H1 (cell line): ENCODE measurements at regions not wholly inside any gene's neighbourhood (a gene's known extent, or its start where the extent isn't known, plus 50 kb on each side); places are given as distances from the start of the nearest gene placed in this dataset.

Experiments used
- CTCF ChIA-PET: fragments of 300-600 bp; sonication (Branson Sonifier 250); formaldehyde crosslinking; loops from one replicate; lab custom pipeline; 2021; ENCODE audit not compliant: partially characterized antibody; lab: Charles Lee
- POLR2A ChIA-PET: fragments of 300-600 bp; sonication (Branson Sonifier 250); formaldehyde crosslinking; loops from one replicate; lab custom pipeline; 2021; ENCODE audit warnings: inconsistent platforms; ENCODE audit not compliant: partially characterized antibody; lab: Charles Lee
- DNase-seq, 2 experiments: peaks; one replicate each; pipeline versions ENCODE4 v3.0.0 to v3.0.0-alpha.2; 2010 to 2022; ENCODE audit warnings: low spot score in 2 of 2, low read depth in 1 of 2, mixed read lengths in 1 of 2
- FAIRE-seq: peaks from 2 replicates; lab custom pipeline; 2011; peaks lifted over from hg19 to GRCh38; lab: Jason Lieb, UNC
- H2AFZ ChIP-seq: 2 replicates; pipeline ENCODE4 v1.8.1; 2012; ENCODE audit warnings: low read length, inconsistent platforms
- H2AK5ac ChIP-seq: 2 replicates; pipeline ENCODE4 v1.6.1; 2013; ENCODE audit warnings: low read depth, low read length
- H2BK120ac ChIP-seq: replicated peaks from 2 replicates; pipeline ENCODE3; 2013; ENCODE audit warnings: low read depth, low read length, inconsistent platforms
- H2BK12ac ChIP-seq: 2 replicates; pipeline ENCODE4 v1.6.1; 2013; ENCODE audit warnings: low read depth, low read length
- H2BK15ac ChIP-seq: 2 replicates; pipeline ENCODE4 v1.6.1; 2013; ENCODE audit warnings: low read length
- H2BK20ac ChIP-seq: 2 replicates; pipeline ENCODE4 v1.6.1; 2013; ENCODE audit warnings: low read length
- H2BK5ac ChIP-seq: 2 replicates; pipeline ENCODE4 v1.6.1; 2013; ENCODE audit warnings: low read depth, low read length
- H3K14ac ChIP-seq: 2 replicates; pipeline ENCODE4 v1.6.1; 2013; ENCODE audit warnings: inconsistent platforms; ENCODE audit not compliant: insufficient read length
- H3K18ac ChIP-seq: 2 replicates; pipeline ENCODE4 v1.6.1; 2013; ENCODE audit warnings: low read length; ENCODE audit errors: extremely low read depth
- H3K23ac ChIP-seq: 2 replicates; pipeline ENCODE4 v1.6.1; 2013; ENCODE audit warnings: inconsistent platforms; ENCODE audit not compliant: insufficient read length
- H3K23me2 ChIP-seq: 2 replicates; pipeline ENCODE4 v1.6.1; 2013; ENCODE audit warnings: low read depth, low read length
- H3K27ac ChIP-seq: 2 replicates; pipeline ENCODE4 v1.6.1; 2011; ENCODE audit warnings: low read depth, low read length, inconsistent platforms
- H3K27me3 ChIP-seq, 4 experiments: replicated peaks in 1 of 4; 1 replicate in 1 of 4; 2 replicates in 3 of 4; pipeline versions ENCODE4 v1.6.1 to v1.8.1; 2011 to 2013; ENCODE audit warnings: low read length in 3 of 4, mild to moderate bottlenecking in 3 of 4, inconsistent platforms in 2 of 4, mixed read lengths in 2 of 4, moderate library complexity in 1 of 4; ENCODE audit not compliant: control insufficient read depth in 3 of 4, insufficient read depth in 3 of 4; ENCODE audit errors: extremely low read depth in 1 of 4
- H3K36me3 ChIP-seq, 4 experiments: 2 replicates each; pipeline versions ENCODE4 v1.6.1 to v1.8.1; 2011 to 2013; ENCODE audit warnings: mild to moderate bottlenecking in 4 of 4, low read length in 3 of 4, moderate library complexity in 2 of 4, control low read depth in 1 of 4, inconsistent platforms in 1 of 4; ENCODE audit not compliant: insufficient read depth in 4 of 4, control insufficient read depth in 2 of 4
- H3K4ac ChIP-seq: replicated peaks from 2 replicates; pipeline ENCODE3; 2013; ENCODE audit warnings: low read length, low read depth, mixed read lengths, inconsistent platforms; ENCODE audit not compliant: insufficient read length
- H3K4me1 ChIP-seq, 4 experiments: replicated peaks in 1 of 4; 1 replicate in 1 of 4; 2 replicates in 3 of 4; pipeline versions ENCODE4 v1.6.1 to v1.8.1; 2011 to 2013; ENCODE audit warnings: low read length in 3 of 4, inconsistent platforms in 2 of 4, mixed read lengths in 1 of 4; ENCODE audit not compliant: insufficient read depth in 4 of 4, control insufficient read depth in 3 of 4
- H3K4me2 ChIP-seq, 2 experiments: 2 replicates each; pipeline versions ENCODE4 v1.6.1 to v1.8.1; 2011 to 2013; ENCODE audit warnings: low read depth in 2 of 2, low read length in 2 of 2, control low read depth in 1 of 2, inconsistent platforms in 1 of 2, mild to moderate bottlenecking in 1 of 2; ENCODE audit not compliant: insufficient read depth in 1 of 2
- H3K4me3 ChIP-seq, 4 experiments: fragments of 200-600, 300-600 bp in 1 of 4; sonication (generic), shearing (Covaris generic), sonication (Bioruptor Twin) in 1 of 4; 2 replicates each; pipeline versions ENCODE4 v1.5.1 to v1.8.1; 2011 to 2016; ENCODE audit warnings: low read length in 4 of 4, low read depth in 3 of 4, control low read depth in 2 of 4, inconsistent platforms in 2 of 4, mild to moderate bottlenecking in 2 of 4, mixed read lengths in 1 of 4, moderate library complexity in 1 of 4; ENCODE audit not compliant: insufficient read depth in 2 of 4; ENCODE audit errors: extremely low read depth in 1 of 4
- H3K56ac ChIP-seq: replicated peaks from 2 replicates; pipeline ENCODE3; 2013; ENCODE audit warnings: low read depth, mild to moderate bottlenecking, mixed read lengths, low read length, inconsistent platforms; ENCODE audit not compliant: insufficient read length
- H3K79me1 ChIP-seq: 2 replicates; pipeline ENCODE4 v1.6.1; 2013; ENCODE audit warnings: low read depth, low read length, control low read depth
- H3K79me2 ChIP-seq, 2 experiments: 2 replicates each; pipeline versions ENCODE4 v1.6.1 to v1.8.1; 2012 to 2013; ENCODE audit warnings: low read length in 2 of 2, mild to moderate bottlenecking in 2 of 2, inconsistent platforms in 1 of 2; ENCODE audit not compliant: insufficient read depth in 2 of 2, control insufficient read depth in 1 of 2
- H3K9ac ChIP-seq, 4 experiments: replicated peaks in 1 of 4; 1 replicate in 1 of 4; 2 replicates in 3 of 4; pipeline versions ENCODE4 v1.6.1 to v1.8.1; 2011 to 2013; ENCODE audit warnings: low read depth in 3 of 4, low read length in 3 of 4, control low read depth in 2 of 4, mild to moderate bottlenecking in 2 of 4, moderate library complexity in 2 of 4, inconsistent platforms in 1 of 4; ENCODE audit errors: extremely low read depth in 1 of 4
- H3K9me3 ChIP-seq, 2 experiments: 2 replicates each; pipeline versions ENCODE4 v1.6.1 to v1.8.1; 2012 to 2013; ENCODE audit warnings: mild to moderate bottlenecking in 2 of 2, moderate library complexity in 2 of 2, control low read depth in 1 of 2, inconsistent platforms in 1 of 2, low read depth in 1 of 2, low read length in 1 of 2, mixed read lengths in 1 of 2; ENCODE audit not compliant: insufficient read depth in 2 of 2
- H4K20me1 ChIP-seq, 2 experiments: replicated peaks in 1 of 2; 2 replicates each; pipeline versions ENCODE3 to v1.8.1; 2011 to 2013; ENCODE audit warnings: inconsistent platforms in 2 of 2, low read length in 2 of 2, mild to moderate bottlenecking in 1 of 2; ENCODE audit not compliant: insufficient read depth in 2 of 2, control insufficient read depth in 1 of 2
- H4K5ac ChIP-seq: 2 replicates; pipeline ENCODE4 v1.6.1; 2013; ENCODE audit warnings: low read length, low read depth, mixed read lengths, inconsistent platforms; ENCODE audit not compliant: insufficient read length
- H4K8ac ChIP-seq: 2 replicates; pipeline ENCODE4 v1.8.0; 2013; ENCODE audit warnings: mild to moderate bottlenecking, moderate library complexity, low read length, inconsistent platforms; ENCODE audit not compliant: insufficient read depth; ENCODE audit errors: extremely low read depth
- H4K91ac ChIP-seq: replicated peaks from 2 replicates; pipeline ENCODE3; 2013; ENCODE audit warnings: low read length, mixed read lengths, inconsistent platforms; ENCODE audit not compliant: insufficient read length
- BACH1 ChIP-seq: IDR thresholded peaks from 2 replicates; pipeline ENCODE4 v1.6.1; 2012; ENCODE audit warnings: low read length, improper control_type of control experiment
- CBX8 ChIP-seq: fragments of 300-800, 300-1000 bp; sonication (generic); IDR thresholded peaks from 2 replicates; pipeline ENCODE4 v1.7.1; 2016; ENCODE audit warnings: low read depth, low read length, borderline replicate concordance
- MAFK ChIP-seq: IDR thresholded peaks from 2 replicates; pipeline ENCODE4 v1.6.1; 2012; ENCODE audit warnings: low read depth, mild to moderate bottlenecking, improper control_type of control experiment, low read length
- POU5F1 ChIP-seq: IDR thresholded peaks from 2 replicates; pipeline ENCODE4 v1.6.1; 2011; ENCODE audit warnings: low read depth, mild to moderate bottlenecking, low read length, moderate library complexity
- RNF2 ChIP-seq: fragments of 200-900, 300-1000 bp; sonication (generic); IDR thresholded peaks from 2 replicates; pipeline ENCODE4 v1.7.1; 2016; ENCODE audit warnings: borderline replicate concordance, low read depth, mild to moderate bottlenecking, antibody characterized with exemption, low read length; ENCODE audit not compliant: poor library complexity, severe bottlenecking; ENCODE audit errors: missing control alignments
- SIN3A ChIP-seq, 2 experiments: IDR thresholded peaks in 1 of 2; conservative IDR thresholded peaks in 1 of 2; 2 replicates each; pipeline ENCODE4 v1.6.1; 2011 to 2012; ENCODE audit warnings: low read length in 2 of 2, improper control_type of control experiment in 1 of 2, low read depth in 1 of 2, mild to moderate bottlenecking in 1 of 2
- SIX5 ChIP-seq: IDR thresholded peaks from 2 replicates; pipeline ENCODE4 v1.6.1; 2011; ENCODE audit warnings: mild to moderate bottlenecking, low read depth, low read length
- SP4 ChIP-seq: IDR thresholded peaks from 2 replicates; pipeline ENCODE4 v1.6.1; 2012; ENCODE audit warnings: low read length, inconsistent platforms
- YY1 ChIP-seq: IDR thresholded peaks from 2 replicates; pipeline ENCODE4 v1.6.1; 2011; ENCODE audit warnings: low read depth, mild to moderate bottlenecking, low read length
- WGBS, 2 experiments: shearing (Covaris generic) in 1 of 2; methylation state at CpG; one replicate each; pipeline versions ENCODE4 v1.1.6 to v1.1.7; 2013 to 2015; ENCODE audit warnings: low lambda C conversion rate in 2 of 2, mixed read lengths in 2 of 2, inconsistent platforms in 1 of 2, low coverage in 1 of 2, missing lambda C conversion rate in 1 of 2; ENCODE audit not compliant: insufficient replicate concordance in 2 of 2, insufficient coverage in 1 of 2, insufficient read length in 1 of 2; ENCODE audit errors: extremely low coverage in 1 of 2, missing lambda C conversion rate in 1 of 2; 5-methylcytosine and 5-hydroxymethylcytosine counted together

GRCh38 chr14:98612434-98613200 is 659.4 kb downstream of the BCL11B start:
- Histone ChIP-seq H2BK5ac (no peak overlapping the region), H2AK5ac (no peak overlapping the region), H3K9me3 (peaks cover 0 to 5% of the 10 kb centered on the region in 2 experiments; a peak in 1 of 4 replicates), H3K4ac (no peak overlapping the region), H3K4me1 (no peaks in the 10 kb centered on the region), H3K23ac (no peak overlapping the region), H2BK20ac (no peak overlapping the region), H2BK15ac (no peak overlapping the region), H4K20me1 (no peaks in the 10 kb centered on the region), H3K27ac (no peak overlapping the region), H3K36me3 (no peaks in the 10 kb centered on the region), H2AFZ (no peak overlapping the region), H3K4me2 (no peak overlapping the region), H3K79me2 (no peaks in the 10 kb centered on the region), H3K79me1 (no peaks in the 10 kb centered on the region), H3K14ac (no peak overlapping the region), H2BK120ac (no peak overlapping the region), H3K27me3 (no peaks in the 10 kb centered on the region), H4K91ac (no peak overlapping the region), H2BK12ac (no peak overlapping the region), H3K23me2 (no peaks in the 10 kb centered on the region), H3K4me3 (no peak overlapping the region), H3K9ac (no peak overlapping the region), H3K56ac (no peak overlapping the region), H3K18ac (no peak overlapping the region), H4K8ac (no peak overlapping the region), H4K5ac (no peak overlapping the region)
- CTCF ChIA-PET = interaction anchor here (1.2 to 1.4 kb wide), 3 partner anchors 16 to 476 kb away, joined by 3 to 5 read pairs (median 3); no protein-coding TSS in a partner anchor
- FAIRE-seq (no peak), DNase-seq (no peak)
- TF ChIP-seq SP4 (no peak), MAFK (no peak), SIN3A (conservative IDR thresholded peaks at IDR 0.05 in 1 of 2, IDR thresholded peaks at IDR 0.05 in 1 of 2; ENCODE audit: low read depth in 1 of 2, low read length in 2 of 2) (no peak), POU5F1 (no peak), YY1 (no peak), SIX5 (no peak), RNF2 (no peak), CBX8 (no peak), BACH1 (no peak)
- WGBS, 2 experiments = 93% methylated on average over 6 of the region's 6 CpGs; no CpG with 5 or more reads in 1 of the 2 experiments
- POLR2A ChIA-PET = interaction anchor here (1.4 kb wide), 1 partner anchor 18 kb away, joined by 3 read pairs; no protein-coding TSS in a partner anchor
